ENCODE measurements at regions not wholly inside any gene's neighbourhood (a gene's known extent, or its start where the extent isn't known, plus 50 kb on each side); places are given as distances from the start of the nearest gene placed in this dataset.

GRCh38 chr7:145193951-145194350, 358.1 kb upstream of the TPK1 start:
- Mint-ChIP-seq H3K27ac (ENCODE audit: unreplicated experiment) (no peak overlapping the region), H3K36me3 (ENCODE audit: low read depth, unreplicated experiment) (no peaks in the 10 kb centered on the region), H3K4me3 (ENCODE audit: unreplicated experiment) (no peak overlapping the region), H3K4me1 (ENCODE audit: unreplicated experiment) (no peaks in the 10 kb centered on the region), H3K27me3 (ENCODE audit: unreplicated experiment) (peaks cover 2% of the 10 kb centered on the region), H3K9me3 (ENCODE audit: unreplicated experiment) (no peaks in the 10 kb centered on the region)
- DNase-seq (ENCODE audit: low spot score) = no peak
- no peak for TF ChIP-seq CTCF (IDR thresholded peaks at IDR 0.05; ENCODE audit: unreplicated experiment)

GRCh38 chr7:145184956-145185355, 349.1 kb upstream of the TPK1 start:
- TF ChIP-seq CTCF (IDR thresholded peaks at IDR 0.05; ENCODE audit: unreplicated experiment) = no peak
- Mint-ChIP-seq H3K36me3 (ENCODE audit: low read depth, unreplicated experiment) (no peaks in the 10 kb centered on the region), H3K27me3 (ENCODE audit: unreplicated experiment) (no peaks in the 10 kb centered on the region), H3K27ac (ENCODE audit: unreplicated experiment) (no peak overlapping the region), H3K4me3 (ENCODE audit: unreplicated experiment) (no peak overlapping the region), H3K4me1 (ENCODE audit: unreplicated experiment) (no peaks in the 10 kb centered on the region), H3K9me3 (ENCODE audit: unreplicated experiment) (peaks cover 10% of the 10 kb centered on the region)
- no peak for DNase-seq (ENCODE audit: low spot score)

GRCh38 chr7:145183069-145183468, 347.2 kb upstream of the TPK1 start:
- no peak overlapping the region for H3K4me3 Mint-ChIP-seq (ENCODE audit: unreplicated experiment)
- H3K36me3 Mint-ChIP-seq (ENCODE audit: low read depth, unreplicated experiment) = no peaks in the 10 kb centered on the region
- H3K27ac Mint-ChIP-seq (ENCODE audit: unreplicated experiment) = no peak overlapping the region
- H3K27me3 Mint-ChIP-seq (ENCODE audit: unreplicated experiment) = no peaks in the 10 kb centered on the region
- DNase-seq (ENCODE audit: low spot score) = no peak
- no peaks in the 10 kb centered on the region for H3K4me1 Mint-ChIP-seq (ENCODE audit: unreplicated experiment)
- peaks cover 4% of the 10 kb centered on the region for H3K9me3 Mint-ChIP-seq (ENCODE audit: unreplicated experiment)
- no peak for TF ChIP-seq CTCF (IDR thresholded peaks at IDR 0.05; ENCODE audit: unreplicated experiment)

- Mint-ChIP-seq H3K4me3 (ENCODE audit: unreplicated experiment) (no peak overlapping the region), H3K4me1 (ENCODE audit: unreplicated experiment) (no peaks in the 10 kb centered on the region), H3K27ac (ENCODE audit: unreplicated experiment) (no peak overlapping the region), H3K36me3 (ENCODE audit: low read depth, unreplicated experiment) (no peaks in the 10 kb centered on the region), H3K9me3 (ENCODE audit: unreplicated experiment) (peaks cover 16% of the 10 kb centered on the region), H3K27me3 (ENCODE audit: unreplicated experiment) (peaks cover 2% of the 10 kb centered on the region)
- DNase-seq (ENCODE audit: low spot score) = no peak
- TF ChIP-seq CTCF (IDR thresholded peaks at IDR 0.05; ENCODE audit: unreplicated experiment) = no peak
These were observed 339.5 kb upstream of the TPK1 start for GRCh38 chr7:145175366-145175765.

GRCh38 chr7:145169908-145170307, 334.1 kb upstream of the TPK1 start:
- Mint-ChIP-seq H3K36me3 (ENCODE audit: low read depth, unreplicated experiment) (no peaks in the 10 kb centered on the region), H3K9me3 (ENCODE audit: unreplicated experiment) (peaks cover 19% of the 10 kb centered on the region), H3K27ac (ENCODE audit: unreplicated experiment) (no peak overlapping the region), H3K27me3 (ENCODE audit: unreplicated experiment) (peaks cover 5% of the 10 kb centered on the region), H3K4me1 (ENCODE audit: unreplicated experiment) (no peaks in the 10 kb centered on the region), H3K4me3 (ENCODE audit: unreplicated experiment) (no peak overlapping the region)
- TF ChIP-seq CTCF (IDR thresholded peaks at IDR 0.05; ENCODE audit: unreplicated experiment) = no peak
- no peak for DNase-seq (ENCODE audit: low spot score)
